NCI-H460 (cell line): ENCODE measurements at regions not wholly inside any gene's neighbourhood (a gene's known extent, or its start where the extent isn't known, plus 50 kb on each side); places are given as distances from the start of the nearest gene placed in this dataset.
A peak's percentile ranks its signal among the peaks of the same experiment; 100 is the strongest.
"Not testable (repeated sequence)": the region's sequence is repeated elsewhere in the genome, so short reads cannot be mapped to it uniquely, and the experiment has no call there.

ENCODE experiments used
- DNase-seq: peaks from one replicate; pipeline ENCODE4 v3.0.0-alpha.2; 2016; ENCODE audit warnings: low read depth; ENCODE audit errors: extremely low read depth

DNA sequence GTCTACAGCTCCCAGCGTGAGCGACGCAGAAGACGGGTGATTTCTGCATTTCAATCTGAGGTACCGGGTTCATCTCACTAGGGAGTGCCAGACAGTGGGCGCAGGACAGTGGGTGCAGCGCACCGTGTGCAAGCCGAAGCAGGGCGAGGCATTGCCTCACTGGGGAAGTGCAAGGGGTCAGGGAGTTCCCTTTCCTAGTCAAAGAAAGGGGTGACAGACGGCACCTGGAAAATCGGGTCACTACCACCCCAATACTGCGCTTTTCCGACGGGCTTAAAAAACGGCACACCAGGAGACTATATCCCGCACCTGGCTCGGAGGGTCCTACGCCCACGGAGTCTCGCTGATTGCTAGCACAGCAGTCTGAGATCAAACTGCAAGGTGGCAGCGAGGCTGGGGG, 95.6 kb downstream of the GPX5 start:
- DNase-seq = not testable (repeated sequence)

DNA sequence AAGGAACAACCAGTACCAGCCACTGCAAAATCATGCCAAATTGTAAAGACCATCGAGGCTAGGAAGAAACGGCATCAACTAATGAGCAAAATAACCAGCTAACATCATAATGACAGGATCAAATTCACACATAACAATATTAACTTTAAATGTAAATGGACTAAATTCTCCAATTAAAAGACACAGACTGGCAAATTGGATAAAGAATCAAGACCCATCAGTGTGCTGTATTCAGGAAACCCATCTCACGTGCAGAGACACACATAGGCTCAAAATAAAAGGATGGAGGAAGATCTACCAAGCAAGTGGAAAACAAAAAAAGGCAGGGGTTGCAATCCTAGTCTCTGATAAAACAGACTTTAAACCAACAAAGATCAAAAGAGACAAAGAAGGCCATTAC, 97.6 kb downstream of the GPX5 start:
- not testable (repeated sequence) for DNase-seq

DNA sequence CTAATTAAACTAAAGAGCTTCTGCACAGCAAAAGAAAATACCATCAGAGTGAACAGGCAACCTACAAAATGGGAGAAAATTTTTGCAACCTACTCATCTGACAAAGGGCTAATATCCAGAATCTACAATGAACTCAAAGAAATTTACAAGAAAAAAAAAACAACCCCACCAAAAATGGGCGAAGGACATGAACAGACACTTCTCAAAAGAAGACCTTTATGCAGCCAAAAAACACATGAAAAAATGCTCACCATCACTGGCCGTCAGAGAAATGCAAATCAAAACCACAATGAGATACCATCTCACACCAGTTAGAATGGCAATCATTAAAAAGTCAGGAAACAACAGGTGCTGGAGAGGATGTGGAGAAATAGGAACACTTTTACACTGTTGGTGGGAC, 100.7 kb downstream of the GPX5 start:
- not testable (repeated sequence) for DNase-seq

DNA sequence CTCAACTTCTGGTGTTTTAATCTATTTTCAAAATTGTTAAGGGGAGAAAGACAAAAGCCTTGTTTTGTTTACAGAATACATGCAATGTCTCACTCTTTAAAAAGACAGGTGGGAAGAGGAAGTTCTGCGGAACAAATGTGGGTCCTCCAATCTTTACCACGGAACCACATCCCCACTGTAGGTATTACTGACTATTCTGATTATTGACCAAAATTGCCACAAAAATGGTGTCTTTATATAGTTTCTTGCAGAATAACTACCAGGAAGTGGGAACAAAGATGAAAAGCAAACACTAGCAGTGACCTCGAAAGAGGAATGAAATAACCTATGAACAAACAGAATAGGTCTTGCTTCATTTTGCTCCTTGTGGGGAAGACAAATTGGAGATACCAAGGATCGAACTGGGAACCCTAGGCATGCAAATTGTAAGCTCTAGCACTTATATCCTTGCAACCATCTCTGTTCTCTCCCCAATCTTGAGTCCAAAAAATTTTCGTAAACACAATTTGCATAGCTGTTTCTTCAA, 106.7 kb downstream of the GPX5 start:
- no peak for DNase-seq

DNA sequence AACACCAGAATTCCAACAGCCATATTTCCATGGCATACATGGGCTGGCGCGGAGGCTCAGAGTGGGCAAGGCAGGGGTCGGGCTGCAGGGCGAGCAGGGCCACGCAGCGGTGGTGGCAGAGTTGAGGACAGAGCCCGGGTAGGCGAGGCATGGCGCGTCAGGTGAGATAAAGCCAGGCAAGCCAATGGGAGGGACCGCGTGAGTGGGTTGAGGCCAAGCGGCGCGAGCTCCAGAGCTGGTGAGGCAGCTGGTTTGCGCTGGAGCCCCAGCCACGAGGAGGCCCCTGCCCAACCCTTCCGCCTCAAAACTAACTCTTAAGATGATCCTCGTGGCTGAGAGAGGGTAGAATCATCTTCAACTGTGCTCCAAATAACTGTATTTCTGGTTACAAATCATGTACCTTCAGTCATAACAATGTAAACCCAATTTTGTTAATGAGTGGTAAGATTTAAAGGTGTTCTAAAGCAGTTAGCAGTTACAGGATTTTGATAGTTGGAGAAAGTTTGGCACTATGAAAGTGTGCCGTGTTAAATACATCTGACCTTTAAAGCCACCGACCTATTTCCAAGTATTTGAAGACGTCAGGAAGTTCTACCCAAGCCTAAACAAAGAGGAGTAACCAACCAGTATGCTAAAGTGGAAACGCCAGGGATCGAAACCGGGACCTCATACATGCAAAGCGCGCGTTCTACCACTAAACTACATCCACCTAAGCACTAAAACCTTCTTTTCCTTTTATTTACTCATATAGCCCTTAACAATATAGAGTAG, 107.9 kb downstream of the GPX5 start:
- DNase-seq = peak; percentile 35

DNA sequence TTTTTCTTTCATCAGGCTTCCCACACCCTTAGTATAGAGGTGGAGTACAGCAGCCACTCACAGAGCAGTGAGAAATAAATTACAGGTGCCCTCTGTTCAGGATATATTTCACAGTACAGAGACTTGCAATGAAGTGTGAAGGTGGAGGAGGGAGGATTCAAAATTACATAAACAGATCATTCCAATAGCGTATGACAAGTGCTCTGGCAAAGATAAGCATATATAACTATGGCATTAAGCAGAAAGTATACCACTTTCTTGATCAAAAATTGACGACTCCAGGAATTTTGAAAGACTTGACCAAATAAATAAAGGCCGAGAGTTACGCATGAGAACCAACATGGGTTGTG, 108.7 kb downstream of the GPX5 start:
- DNase-seq = no peak

DNA sequence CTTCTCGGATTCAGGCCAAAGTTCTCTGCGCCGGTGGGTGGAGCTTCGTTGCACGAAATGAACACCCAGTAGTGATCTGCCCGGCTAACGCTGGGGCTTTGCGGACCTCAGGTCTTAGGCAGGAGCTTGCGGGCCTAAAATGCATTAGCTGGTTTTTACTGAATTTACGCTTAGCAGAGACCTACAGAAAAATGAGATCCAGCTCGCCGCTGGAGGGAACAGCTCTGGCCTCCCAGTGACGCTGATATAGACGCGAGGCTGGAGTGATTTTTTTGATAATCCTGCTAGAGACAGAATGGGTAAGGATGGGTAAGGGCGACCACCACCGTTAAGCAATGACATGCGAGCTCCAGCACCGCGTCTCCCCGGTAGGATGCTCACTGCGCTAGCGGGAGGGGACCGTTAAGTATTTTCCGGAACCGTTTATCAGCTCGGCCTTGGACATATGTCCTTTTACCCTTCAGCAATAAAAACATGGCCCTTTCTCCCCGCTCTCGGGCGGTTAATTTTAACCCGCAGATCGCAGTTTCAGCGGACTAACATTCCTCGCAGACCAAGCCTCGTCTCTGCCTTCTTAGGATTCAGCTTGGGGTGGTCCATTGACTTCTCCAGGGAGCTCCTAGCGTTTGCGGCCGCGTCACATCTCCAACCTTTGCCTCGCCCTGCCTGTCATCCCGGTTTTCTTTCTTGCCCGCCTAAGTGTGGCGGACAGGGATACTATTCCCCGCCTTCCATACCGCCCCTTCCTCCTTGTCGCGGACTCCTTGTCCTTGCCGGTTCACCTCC, 109.3 kb downstream of the GPX5 start:
- peak; percentile 61 for DNase-seq

DNA sequence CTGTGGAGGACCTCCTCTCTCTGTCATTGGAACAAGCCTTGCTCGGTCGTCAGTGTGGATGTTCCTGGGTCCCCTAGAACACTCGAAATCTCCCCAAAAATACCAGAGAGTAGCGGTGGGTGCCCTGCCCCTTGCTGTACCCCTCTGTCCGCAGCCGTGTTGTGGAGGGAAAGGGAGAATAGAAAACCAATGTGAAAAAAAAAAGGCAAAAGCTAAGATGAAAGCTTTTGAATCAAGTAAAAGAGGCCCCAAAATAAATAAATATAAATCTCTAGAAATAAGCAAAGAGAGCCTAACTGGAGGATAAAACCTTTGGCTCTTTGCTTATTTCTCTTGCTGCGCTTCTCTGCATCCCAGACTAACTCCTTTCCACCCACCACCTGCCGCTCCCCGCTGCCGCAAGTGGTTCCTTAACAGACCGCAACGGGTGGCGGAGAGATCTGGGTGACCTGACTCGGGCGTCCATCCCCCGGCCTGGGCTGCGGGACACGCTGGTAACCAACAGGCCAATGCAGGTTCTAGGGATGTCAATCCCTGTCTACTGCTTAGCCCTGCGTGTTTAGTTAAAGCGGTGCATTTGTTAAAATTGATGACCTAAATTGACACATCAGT, 110.0 kb downstream of the GPX5 start:
- no peak for DNase-seq

DNA sequence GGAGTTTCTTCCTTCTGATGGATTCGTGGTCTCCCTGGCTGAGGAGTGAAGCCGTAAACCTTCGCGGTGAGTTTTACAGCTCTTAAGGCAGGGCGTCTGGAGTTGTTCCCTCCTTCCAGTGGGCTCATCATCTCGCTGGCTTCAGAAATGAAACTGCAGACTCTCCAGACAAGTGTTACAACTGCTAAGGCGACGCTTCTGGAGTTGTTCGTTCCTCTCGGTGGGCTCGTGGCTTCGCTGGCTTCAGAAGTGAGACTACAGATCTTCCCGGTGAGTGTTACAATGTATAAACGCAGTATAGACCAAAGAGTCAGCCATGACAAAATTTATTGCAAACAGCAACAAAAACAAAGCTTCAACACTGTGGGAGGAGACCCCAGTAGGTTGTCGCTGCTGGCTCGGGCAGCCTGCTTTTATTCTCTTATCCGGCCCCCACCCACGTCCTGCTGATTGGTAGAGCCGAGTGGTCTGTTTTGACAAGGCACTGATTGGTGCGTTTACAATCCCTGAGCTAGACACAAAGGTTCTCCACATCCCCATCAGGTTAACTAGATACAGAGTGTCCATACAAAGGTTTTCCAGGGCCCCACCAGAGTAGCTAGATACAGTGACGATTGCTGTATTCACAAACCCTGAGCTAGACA, 113.2 kb downstream of the GPX5 start:
- no peak for DNase-seq

DNA sequence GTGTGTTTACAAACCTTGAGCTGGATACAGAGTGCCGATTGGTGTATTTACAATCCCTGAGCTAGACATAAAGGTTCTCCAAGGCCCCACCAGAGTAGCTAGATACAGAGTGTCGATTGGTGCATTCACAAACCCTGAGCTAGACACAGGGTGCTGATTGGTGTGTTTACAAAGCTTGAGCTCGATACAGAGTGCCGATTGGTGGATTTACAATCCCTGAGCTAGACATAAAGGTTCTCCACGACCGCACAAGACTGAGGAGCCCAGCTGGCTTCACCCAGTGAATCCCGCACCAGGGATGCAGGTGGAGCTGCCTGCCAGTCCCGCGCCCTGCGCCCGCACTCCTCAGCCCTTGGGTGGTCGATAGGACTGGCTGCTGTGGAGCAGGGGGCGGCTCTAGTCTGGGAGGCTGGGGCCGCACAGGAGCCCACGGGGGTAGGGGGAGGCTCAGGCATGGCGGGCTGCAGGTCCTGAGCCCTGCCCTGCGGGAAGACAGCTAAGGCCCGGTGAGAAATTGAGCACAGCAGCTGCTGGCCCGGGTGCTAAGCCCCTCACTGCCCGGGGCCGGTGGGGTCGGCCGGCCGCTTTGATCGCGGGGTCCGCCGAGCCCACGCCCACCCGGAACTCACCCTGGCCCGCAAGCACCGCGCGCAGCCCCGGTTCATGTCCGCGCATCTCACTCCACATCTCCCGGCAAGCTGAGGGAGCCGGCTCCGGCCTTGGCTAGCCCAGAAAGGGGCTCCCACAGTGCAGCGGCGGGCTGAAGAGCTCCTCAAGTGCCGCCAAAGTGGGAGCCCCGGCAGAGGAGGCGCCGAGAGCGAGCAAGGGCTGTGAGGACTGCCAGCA, 114.0 kb downstream of the GPX5 start:
- DNase-seq = not testable (repeated sequence)

DNA sequence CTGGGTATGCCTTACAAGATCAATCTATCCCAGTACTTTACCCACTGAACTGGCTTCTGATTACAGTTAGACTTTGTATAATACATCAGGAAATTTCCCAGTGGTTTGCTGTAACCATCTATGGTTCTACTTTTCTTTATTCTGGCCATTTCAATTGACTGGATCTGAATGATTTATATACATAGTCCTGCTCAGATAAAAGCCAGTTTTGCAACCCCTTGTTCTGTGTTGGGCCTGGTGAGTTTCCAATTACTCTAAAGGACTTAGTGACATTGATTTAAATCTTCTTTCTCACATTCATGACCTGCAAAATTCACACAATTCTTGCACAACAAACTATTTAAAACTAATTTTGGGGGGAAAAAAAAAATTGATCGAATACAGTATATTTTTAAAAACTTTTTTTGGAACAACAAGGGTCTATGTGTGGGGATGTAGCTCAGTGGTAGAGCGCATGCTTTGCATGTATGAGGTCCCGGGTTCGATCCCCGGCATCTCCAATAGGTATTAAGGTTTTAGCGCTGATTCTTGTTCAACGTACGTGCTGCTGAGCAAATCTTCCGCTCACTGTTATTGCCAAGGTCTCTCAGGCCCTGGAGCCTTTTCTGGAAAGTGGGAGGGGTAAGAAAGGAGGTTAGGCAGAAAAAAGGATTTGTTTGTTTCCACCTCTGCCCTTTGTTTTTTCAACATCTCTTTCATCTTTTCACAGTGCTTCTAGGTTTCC, 117.5 kb downstream of the GPX5 start:
- DNase-seq = peak; percentile 74

DNA sequence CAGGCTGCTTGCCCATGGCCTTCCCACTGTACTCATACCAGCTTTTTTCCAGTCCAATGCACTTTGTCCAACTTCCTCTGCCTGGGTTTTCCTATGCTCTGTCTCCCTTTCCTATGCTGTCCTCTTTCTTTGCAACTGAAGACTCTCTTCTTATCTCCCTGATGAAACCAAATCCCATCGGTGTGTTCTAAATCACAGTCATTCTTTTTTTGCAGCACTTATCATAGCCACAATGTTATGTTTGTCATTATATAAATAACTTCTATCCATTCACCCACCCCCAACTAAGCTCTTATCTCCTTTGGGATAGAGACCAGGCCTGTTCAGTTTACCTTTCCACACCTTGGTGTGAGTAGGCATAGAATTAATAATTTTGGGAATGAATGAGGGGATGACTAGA, 121.0 kb downstream of the GPX5 start:
- no peak for DNase-seq

DNA sequence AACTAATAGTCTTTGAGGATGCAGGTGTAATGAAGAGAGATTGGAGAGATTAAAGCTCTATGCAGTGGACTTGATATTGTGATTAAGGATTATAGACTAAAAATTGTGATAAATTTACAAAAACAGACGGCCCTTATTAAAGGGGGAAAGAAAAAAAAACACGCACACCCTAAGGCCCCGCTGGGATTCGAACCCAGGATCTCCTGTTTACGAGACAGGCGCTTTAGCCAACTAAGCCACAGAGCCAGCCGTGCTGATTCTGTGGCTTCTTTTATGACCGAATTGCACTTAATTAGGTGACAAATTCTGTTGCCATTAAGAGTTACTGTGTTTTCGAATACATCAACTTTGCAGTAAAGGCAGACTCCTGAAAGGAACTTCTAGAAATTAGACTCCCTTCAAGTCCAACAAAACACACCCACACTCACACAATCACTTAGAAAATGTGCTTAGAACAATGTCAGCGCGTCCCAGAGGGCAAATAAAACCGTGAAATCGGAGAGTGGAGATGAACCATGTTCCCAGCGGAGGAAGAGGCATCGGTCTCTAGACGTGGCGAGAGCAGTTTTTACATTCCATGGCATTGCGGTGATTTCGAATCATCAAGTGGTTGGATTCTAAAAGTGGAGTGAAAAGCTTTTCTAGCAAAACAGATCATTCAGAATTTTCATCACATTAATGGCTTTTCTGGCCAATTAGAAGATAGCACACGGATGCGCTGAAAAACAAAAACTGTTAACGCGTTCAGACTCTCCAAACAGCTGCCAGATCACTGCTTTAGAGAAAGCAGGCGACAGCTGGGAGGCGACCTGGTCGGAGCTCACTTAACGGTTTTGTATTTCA, 122.6 kb downstream of the GPX5 start:
- peak; percentile 83 for DNase-seq

DNA sequence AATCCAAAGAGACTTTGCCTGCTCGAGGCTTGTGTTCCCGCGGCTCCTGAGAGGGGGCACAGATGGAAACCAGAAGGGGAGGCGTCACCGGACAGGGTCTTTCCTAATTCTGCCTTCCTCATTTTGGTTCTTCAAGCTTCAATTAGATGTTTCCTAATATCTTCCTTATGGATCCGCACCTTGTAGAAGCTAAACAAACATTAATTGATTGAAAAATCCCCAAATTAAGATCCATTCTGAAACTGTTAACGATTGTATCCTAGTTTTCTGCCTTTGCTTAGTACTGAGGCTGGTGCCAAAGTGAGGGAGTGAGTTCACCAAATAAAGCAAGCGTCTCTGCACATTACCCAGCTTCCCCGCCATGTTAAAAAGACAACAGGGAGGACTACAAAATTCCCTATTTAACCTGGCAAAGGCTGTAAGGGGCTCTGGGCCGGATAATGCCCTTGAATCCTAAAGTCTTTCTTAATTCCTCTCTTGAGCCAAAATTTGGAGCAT, 123.2 kb downstream of the GPX5 start:
- DNase-seq = no peak

DNA sequence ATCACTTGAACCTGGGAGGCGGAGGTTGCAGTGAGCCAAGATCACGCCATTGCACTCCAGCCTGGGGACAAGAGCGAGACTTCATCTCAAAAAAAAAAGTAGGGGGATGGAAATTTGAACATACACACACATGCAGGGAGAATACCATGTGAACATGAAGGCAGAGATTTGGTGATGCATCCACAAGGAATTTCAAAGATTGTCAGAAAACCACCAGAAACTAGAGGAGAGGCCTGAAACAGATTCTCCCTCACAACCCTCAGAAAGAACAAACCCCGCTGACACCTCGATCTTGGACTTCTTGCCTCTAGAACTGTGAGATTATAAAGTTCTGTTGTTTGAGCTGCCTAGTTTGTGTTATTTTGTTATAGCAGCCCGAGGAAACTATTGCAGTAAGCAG, 125.5 kb downstream of the GPX5 start:
- DNase-seq = no peak

DNA sequence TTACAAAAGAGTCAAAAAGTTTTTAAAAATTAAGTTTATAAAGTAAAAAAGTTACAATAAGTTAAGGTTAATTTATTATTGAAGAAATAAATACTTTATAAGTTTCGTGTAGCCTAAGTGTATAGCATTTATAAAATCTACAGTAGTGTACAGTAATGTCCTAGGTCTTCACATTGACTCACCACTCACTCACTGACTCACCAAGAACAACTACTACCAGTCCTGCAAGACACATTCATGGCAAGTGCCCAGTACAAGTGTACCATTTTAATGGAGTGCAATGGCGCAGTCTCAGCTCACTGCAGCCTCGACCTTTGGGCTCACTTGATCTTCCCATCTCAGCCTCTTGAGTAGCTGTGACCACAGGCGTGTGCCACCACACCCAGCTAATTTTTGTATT, 128.2 kb downstream of the GPX5 start:
- no peak for DNase-seq

DNA sequence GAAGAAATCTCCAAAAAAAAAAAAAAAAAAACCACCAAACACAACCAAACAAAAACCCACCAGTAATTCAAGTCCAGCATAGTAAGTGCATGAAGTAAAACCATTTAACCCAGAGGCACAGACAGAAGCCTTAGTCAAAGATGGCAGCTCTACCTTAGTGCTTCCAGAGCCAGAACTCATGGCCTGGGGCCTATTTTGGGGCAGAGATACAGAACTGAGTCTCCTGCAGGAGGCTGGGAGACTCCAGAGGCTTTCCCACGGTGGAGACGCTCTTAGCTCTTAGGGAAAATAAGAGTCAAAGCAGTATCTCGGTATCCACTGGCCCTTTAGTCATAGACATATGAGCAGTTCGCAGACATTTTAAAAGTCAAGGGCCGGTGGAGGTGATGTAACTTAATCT, 129.5 kb downstream of the GPX5 start:
- no peak for DNase-seq

DNA sequence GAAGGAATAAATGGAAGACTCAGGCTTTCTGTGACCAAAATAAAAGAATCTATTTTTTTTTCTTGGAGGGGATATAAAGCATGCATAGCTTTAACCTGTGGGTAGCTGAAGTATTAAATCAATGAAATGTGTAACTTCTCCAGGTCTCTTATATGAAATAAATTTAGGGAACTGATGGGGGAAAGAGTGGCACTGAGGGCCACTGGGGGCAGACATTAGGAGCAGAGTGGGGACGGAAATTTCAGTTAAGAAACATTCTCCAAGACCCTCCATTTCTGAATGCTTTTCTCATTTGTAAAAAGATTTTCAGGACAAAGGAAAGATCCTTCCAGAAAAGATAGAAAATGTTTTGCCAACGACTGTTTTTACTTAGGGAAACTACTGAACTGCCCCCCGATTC, 131.0 kb downstream of the GPX5 start:
- no peak for DNase-seq
